ENCODE measurements at regions not wholly inside any gene's neighbourhood (a gene's known extent, or its start where the extent isn't known, plus 50 kb on each side); places are given as distances from the start of the nearest gene placed in this dataset.

DNA sequence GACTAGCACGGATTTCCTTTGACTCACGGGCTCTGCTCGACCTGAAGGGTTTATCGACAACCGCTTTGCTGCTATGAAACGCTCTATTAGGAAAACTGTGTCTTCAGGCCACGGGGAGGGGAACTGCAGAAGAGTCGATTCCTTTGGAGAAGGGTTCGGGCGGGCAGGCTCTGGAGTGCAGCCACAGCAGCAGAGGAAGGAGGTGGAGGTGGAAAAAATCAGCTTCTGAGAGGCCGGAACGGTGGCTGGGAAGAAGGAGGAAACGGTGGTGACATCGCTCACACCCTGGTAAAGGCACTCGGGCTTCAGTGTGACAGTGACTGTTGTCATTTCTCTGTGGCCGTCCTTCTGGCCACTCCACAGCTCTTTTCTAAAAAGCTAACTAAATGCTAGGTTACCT, 64.6 kb upstream of the MGMT start:
- TF ChIP-seq, protein P1, sequence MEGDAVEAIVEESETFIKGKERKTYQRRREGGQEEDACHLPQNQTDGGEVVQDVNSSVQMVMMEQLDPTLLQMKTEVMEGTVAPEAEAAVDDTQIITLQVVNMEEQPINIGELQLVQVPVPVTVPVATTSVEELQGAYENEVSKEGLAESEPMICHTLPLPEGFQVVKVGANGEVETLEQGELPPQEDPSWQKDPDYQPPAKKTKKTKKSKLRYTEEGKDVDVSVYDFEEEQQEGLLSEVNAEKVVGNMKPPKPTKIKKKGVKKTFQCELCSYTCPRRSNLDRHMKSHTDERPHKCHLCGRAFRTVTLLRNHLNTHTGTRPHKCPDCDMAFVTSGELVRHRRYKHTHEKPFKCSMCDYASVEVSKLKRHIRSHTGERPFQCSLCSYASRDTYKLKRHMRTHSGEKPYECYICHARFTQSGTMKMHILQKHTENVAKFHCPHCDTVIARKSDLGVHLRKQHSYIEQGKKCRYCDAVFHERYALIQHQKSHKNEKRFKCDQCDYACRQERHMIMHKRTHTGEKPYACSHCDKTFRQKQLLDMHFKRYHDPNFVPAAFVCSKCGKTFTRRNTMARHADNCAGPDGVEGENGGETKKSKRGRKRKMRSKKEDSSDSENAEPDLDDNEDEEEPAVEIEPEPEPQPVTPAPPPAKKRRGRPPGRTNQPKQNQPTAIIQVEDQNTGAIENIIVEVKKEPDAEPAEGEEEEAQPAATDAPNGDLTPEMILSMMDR (IDR thresholded peaks at IDR 0.05) = no peak
- no peak for TF ChIP-seq EP300 (IDR thresholded peaks at IDR 0.05)

Measured in ovary (tissue), 3 donors.